ENCODE measurements at regions not wholly inside any gene's neighbourhood (a gene's known extent, or its start where the extent isn't known, plus 50 kb on each side); places are given as distances from the start of the nearest gene placed in this dataset.

DNA sequence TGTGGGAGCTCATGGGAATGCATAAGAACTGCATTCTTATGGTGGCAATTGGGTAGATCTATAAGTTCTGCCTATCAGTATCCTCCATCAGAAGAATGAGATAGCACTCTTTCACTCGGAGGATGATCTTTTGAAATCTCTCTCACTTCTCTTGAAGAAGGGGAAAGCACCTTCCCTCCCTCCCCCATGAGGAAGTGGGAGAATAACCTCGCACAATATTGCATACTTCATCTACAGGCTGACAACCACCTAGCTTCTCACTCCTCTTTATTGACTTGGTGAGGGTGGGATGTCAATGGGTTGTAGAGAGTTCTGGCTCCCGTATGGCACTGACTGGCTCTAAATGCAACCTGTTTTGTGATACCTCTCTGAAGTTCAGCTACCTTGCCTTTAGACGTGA, 146.7 kb upstream of the SPOCK3 start:
- POLR2A ChIA-PET: no interaction called here
- Histone ChIP-seq H3K4me1 (no peaks in the 10 kb centered on the region), H3K9me3 (no peaks in the 10 kb centered on the region), H3K27ac (no peak overlapping the region), H3K4me2 (no peak overlapping the region), H3K4me3 (no peak overlapping the region)
- TF ChIP-seq CBX8 (IDR thresholded peaks at IDR 0.05) (no peak), JUNB (IDR thresholded peaks at IDR 0.05) (no peak)
- FAIRE-seq (no peak), ATAC-seq (no peak), DNase-seq (ENCODE audit: low read depth in 1 of 2, low spot score in 1 of 2) (no peak)
- CTCF ChIA-PET: no interaction called here
- 13% methylated on average over 4 of the region's 4 CpGs for WGBS (ENCODE audit: missing lambda C conversion rate)

DNA sequence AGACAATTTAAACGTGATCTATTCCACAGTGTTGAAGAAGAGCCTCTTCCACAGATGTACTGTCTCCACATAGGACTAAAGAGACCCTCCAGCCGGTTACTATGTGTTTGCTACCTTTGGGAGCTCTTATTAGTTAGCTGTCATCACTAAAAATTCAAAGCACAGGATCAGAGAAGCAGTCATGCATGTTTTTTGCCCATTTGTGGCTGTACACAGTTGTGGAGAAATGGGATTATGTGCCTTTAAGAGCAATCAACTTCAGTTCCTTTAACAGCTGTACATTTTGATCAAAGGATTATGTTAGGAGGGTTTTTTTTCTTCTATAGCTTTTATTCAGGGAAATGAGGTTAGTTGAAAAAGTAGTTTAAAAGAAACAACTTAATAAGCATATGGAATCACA, 149.0 kb upstream of the SPOCK3 start:
- Histone ChIP-seq H3K4me2 (no peak overlapping the region), H3K27ac (no peak overlapping the region), H3K4me1 (no peaks in the 10 kb centered on the region), H3K9me3 (no peaks in the 10 kb centered on the region), H3K4me3 (no peak overlapping the region)
- DNase-seq (ENCODE audit: low read depth in 1 of 2, low spot score in 1 of 2) (no peak), FAIRE-seq (no peak), ATAC-seq (no peak)
- WGBS (ENCODE audit: missing lambda C conversion rate): 12% methylated on average over 2 of the region's 2 CpGs
- ChIA-PET CTCF (no interaction called here), POLR2A (no interaction called here)
- TF ChIP-seq MAZ (IDR thresholded peaks at IDR 0.05; ENCODE audit: borderline replicate concordance, low read depth, low read length) (no peak), KDM5A (IDR thresholded peaks at IDR 0.05) (no peak), PHF8 (IDR thresholded peaks at IDR 0.05; ENCODE audit: borderline replicate concordance, low read depth) (no peak), FOSB (CRISPR knock-in tag; IDR thresholded peaks at IDR 0.05) (no peak), HOXB5 (CRISPR knock-in tag; IDR thresholded peaks at IDR 0.05) (no peak), ESRRA (IDR thresholded peaks at IDR 0.05; ENCODE audit: borderline replicate concordance, low read length) (no peak), POLR2A (IDR thresholded peaks at IDR 0.05; ENCODE audit: low read length) (no peak), JUN (IDR thresholded peaks at IDR 0.05) (no peak), ZFP36 (IDR thresholded peaks at IDR 0.05; ENCODE audit: borderline replicate concordance, partially characterized antibody) (no peak), HDAC2 (IDR thresholded peaks at IDR 0.05) (no peak), EP300 (IDR thresholded peaks at IDR 0.05) (no peak), CBX8 (IDR thresholded peaks at IDR 0.05) (no peak), FOXS1 (CRISPR knock-in tag; IDR thresholded peaks at IDR 0.05) (no peak), JUNB (IDR thresholded peaks at IDR 0.05) (no peak)
- TF ChIP-seq, protein P1, sequence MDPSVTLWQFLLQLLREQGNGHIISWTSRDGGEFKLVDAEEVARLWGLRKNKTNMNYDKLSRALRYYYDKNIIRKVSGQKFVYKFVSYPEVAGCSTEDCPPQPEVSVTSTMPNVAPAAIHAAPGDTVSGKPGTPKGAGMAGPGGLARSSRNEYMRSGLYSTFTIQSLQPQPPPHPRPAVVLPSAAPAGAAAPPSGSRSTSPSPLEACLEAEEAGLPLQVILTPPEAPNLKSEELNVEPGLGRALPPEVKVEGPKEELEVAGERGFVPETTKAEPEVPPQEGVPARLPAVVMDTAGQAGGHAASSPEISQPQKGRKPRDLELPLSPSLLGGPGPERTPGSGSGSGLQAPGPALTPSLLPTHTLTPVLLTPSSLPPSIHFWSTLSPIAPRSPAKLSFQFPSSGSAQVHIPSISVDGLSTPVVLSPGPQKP (IDR thresholded peaks at IDR 0.05; ENCODE audit: low read depth, low read length): no peak
- TF ChIP-seq, protein P2, sequence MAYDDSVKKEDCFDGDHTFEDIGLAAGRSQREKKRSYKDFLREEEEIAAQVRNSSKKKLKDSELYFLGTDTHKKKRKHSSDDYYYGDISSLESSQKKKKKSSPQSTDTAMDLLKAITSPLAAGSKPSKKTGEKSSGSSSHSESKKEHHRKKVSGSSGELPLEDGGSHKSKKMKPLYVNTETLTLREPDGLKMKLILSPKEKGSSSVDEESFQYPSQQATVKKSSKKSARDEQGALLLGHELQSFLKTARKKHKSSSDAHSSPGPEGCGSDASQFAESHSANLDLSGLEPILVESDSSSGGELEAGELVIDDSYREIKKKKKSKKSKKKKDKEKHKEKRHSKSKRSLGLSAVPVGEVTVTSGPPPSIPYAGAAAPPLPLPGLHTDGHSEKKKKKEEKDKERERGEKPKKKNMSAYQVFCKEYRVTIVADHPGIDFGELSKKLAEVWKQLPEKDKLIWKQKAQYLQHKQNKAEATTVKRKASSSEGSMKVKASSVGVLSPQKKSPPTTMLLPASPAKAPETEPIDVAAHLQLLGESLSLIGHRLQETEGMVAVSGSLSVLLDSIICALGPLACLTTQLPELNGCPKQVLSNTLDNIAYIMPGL (CRISPR knock-in tag; IDR thresholded peaks at IDR 0.05; ENCODE audit: borderline replicate concordance): no peak
- TF ChIP-seq, protein P3, sequence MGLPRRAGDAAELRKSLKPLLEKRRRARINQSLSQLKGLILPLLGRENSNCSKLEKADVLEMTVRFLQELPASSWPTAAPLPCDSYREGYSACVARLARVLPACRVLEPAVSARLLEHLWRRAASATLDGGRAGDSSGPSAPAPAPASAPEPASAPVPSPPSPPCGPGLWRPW (IDR thresholded peaks at IDR 0.05): no peak
- TF ChIP-seq, protein P4, sequence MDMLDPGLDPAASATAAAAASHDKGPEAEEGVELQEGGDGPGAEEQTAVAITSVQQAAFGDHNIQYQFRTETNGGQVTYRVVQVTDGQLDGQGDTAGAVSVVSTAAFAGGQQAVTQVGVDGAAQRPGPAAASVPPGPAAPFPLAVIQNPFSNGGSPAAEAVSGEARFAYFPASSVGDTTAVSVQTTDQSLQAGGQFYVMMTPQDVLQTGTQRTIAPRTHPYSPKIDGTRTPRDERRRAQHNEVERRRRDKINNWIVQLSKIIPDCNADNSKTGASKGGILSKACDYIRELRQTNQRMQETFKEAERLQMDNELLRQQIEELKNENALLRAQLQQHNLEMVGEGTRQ (IDR thresholded peaks at IDR 0.05): no peak
- TF ChIP-seq, protein P5, sequence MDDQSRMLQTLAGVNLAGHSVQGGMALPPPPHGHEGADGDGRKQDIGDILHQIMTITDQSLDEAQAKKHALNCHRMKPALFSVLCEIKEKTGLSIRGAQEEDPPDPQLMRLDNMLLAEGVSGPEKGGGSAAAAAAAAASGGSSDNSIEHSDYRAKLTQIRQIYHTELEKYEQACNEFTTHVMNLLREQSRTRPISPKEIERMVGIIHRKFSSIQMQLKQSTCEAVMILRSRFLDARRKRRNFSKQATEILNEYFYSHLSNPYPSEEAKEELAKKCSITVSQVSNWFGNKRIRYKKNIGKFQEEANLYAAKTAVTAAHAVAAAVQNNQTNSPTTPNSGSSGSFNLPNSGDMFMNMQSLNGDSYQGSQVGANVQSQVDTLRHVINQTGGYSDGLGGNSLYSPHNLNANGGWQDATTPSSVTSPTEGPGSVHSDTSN (IDR thresholded peaks at IDR 0.05): no peak

DNA sequence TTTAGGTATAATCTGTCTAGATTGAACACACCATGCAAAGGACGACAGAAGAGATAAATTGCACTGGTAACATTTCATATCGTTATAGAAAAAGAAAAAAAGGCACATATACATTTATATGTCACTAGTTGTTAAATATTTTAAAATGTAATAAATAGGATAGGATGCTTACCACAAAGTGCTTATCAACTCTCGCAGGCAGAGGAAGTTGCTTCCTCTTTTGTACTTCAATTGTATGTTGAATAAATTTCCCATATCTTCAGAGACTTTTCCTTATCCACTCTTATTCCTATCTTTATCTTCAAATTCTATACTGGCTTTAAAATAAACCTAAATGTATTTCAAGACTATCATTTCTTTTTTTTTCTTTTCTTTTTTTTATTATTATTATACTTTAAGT, 163.3 kb upstream of the SPOCK3 start:
- ChIA-PET CTCF (no interaction called here), POLR2A (no interaction called here)
- DNase-seq (ENCODE audit: low read depth in 1 of 2, low spot score in 1 of 2) (no peak), ATAC-seq (no peak), FAIRE-seq (no peak)
- Histone ChIP-seq H3K4me1 (no peaks in the 10 kb centered on the region), H3K4me2 (no peak overlapping the region), H3K4me3 (no peak overlapping the region), H3K9me3 (no peaks in the 10 kb centered on the region), H3K27ac (no peak overlapping the region)
- 36% methylated on average over 3 of the region's 3 CpGs for WGBS (ENCODE audit: missing lambda C conversion rate)
- TF ChIP-seq SREBF2 (IDR thresholded peaks at IDR 0.05) (no peak), RFX5 (IDR thresholded peaks at IDR 0.05) (no peak), ZNF302 (CRISPR knock-in tag; IDR thresholded peaks at IDR 0.05) (no peak), PHF8 (IDR thresholded peaks at IDR 0.05; ENCODE audit: borderline replicate concordance, low read depth) (no peak), EHF (CRISPR knock-in tag; IDR thresholded peaks at IDR 0.05) (no peak), ESRRA (IDR thresholded peaks at IDR 0.05; ENCODE audit: borderline replicate concordance, low read length) (no peak), SMC3 (IDR thresholded peaks at IDR 0.05) (no peak), KDM5A (IDR thresholded peaks at IDR 0.05) (no peak), NR3C1 (IDR thresholded peaks at IDR 0.05) (no peak), ZFP36 (IDR thresholded peaks at IDR 0.05; ENCODE audit: borderline replicate concordance, partially characterized antibody) (no peak), JUNB (IDR thresholded peaks at IDR 0.05) (no peak), FOSL2 (IDR thresholded peaks at IDR 0.05) (no peak), FOSL2 (CRISPR knock-in tag; IDR thresholded peaks at IDR 0.05) (no peak), MAZ (IDR thresholded peaks at IDR 0.05; ENCODE audit: borderline replicate concordance, low read depth, low read length) (no peak)
- TF ChIP-seq, protein P1 (IDR thresholded peaks at IDR 0.05; ENCODE audit: low read depth, low read length): no peak

All from A549 (cell line).